ENCODE measurements at regions not wholly inside any gene's neighbourhood (a gene's known extent, or its start where the extent isn't known, plus 50 kb on each side); places are given as distances from the start of the nearest gene placed in this dataset.

DNA sequence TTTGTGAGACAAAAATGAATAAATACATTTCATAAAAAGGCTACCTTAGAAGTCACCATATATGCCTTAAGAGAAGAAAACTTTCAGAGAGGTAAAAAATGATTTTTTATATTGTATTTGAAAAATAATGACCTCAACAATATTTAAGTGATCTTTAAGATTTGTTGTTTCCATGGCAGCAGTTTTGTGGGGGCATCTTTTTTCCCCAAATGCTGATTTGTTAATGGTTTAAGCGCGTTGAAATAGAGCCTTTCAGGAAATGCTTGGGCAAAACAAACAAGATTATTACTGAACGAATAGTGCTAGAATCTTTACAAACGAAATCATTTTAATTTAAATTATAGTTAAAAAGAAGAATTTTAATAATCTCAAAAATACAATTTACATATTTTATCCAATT, 103.1 kb upstream of the MYO16 start:
- DNase-seq: no peak

- DNase-seq: no peak
Measured at GRCh38 chr13:108527844-108528243, 101.6 kb upstream of the MYO16 start.

DNA sequence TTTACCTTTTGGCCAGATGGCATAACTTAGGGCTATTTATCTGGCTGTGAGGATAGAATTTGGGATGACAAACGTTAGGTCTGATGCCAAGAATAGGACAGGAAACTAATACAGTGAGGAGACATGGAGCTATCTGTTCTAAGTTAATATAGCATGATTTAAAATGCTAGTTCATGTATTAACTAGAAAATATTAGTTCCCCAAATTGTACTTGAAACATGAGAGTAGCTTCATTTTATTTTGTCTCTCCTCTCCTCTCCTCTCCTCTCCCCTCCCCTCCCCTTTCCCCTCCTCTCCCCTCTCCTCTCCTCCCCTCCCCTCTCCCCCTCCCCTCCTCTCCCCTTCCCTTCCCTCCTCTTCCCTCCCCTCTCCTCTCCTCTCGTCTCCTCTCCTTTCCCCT, 101.1 kb upstream of the MYO16 start:
- DNase-seq: no peak

- DNase-seq: no peak
Measured at GRCh38 chr13:108533842-108534241, 95.6 kb upstream of the MYO16 start.

DNA sequence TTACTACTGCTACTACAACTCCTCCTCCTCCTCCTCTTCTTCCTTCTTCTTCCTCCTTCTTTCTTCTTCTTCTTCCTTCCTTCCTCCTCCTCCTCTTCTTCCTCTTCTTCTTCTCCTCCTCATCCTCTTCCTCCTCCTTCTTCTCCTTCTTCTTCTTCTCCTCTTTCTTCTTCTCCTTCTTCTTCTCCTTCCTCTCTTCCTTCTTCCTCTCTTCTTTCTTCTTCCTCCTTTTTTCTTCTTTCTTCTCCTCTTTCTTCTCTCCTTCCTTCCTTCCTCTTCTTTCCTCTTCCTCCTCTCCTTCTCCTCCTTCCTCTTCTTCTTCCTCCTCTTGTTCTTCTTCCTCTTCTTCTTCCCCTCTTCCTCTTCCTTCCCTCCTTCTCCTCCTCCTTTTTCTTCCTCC, 94.7 kb upstream of the MYO16 start:
- no peak for DNase-seq

- peak in 10 of 56 donors; percentile 1 to 31 (median 8) for DNase-seq
Measured at GRCh38 chr13:108549934-108550333, 79.5 kb upstream of the MYO16 start.

DNA sequence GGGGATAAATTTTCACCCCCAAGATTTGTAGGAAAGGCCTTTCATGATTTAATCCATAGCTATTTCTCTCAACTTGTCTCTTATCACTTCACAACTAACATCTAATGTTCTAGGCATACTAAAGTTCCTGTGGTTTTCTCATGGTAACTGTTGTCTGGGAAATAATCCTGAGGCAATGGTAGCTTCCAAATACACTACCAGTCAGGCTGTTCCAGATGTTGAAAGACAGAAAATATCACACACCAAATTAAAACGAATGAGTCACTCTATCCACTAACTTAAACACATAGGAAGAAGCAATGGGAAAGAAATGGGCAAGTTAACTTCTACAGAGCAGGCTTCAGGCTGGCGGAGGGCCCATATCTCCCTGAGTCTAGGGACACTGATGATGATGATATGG, 77.7 kb upstream of the MYO16 start:
- no peak for DNase-seq

- DNase-seq: no peak
Measured at GRCh38 chr13:108558489-108558888, 70.9 kb upstream of the MYO16 start.

GRCh38 chr13:108560093-108560492, 69.3 kb upstream of the MYO16 start:
- DNase-seq: peak in 12 of 56 donors; percentile 4 to 54 (median 10)

DNA sequence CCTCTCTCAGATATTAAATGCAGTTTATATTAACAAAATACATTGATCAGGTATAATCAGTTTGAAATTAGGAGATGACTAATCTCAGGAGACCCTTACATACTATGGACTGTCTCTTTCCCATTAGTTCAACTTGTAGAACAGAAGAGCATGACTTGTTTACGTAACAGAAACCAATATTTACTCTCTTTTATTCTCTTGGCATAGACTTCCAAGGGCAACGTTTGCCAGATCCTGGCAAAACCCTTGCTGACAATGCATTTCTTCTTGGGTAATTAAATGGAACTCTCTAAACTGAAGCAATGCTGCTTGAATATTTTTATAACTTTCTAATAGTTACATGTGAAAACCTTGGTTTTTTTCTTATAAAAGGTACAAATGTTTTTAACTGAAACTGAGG, 68.3 kb upstream of the MYO16 start:
- no peak for DNase-seq

DNA sequence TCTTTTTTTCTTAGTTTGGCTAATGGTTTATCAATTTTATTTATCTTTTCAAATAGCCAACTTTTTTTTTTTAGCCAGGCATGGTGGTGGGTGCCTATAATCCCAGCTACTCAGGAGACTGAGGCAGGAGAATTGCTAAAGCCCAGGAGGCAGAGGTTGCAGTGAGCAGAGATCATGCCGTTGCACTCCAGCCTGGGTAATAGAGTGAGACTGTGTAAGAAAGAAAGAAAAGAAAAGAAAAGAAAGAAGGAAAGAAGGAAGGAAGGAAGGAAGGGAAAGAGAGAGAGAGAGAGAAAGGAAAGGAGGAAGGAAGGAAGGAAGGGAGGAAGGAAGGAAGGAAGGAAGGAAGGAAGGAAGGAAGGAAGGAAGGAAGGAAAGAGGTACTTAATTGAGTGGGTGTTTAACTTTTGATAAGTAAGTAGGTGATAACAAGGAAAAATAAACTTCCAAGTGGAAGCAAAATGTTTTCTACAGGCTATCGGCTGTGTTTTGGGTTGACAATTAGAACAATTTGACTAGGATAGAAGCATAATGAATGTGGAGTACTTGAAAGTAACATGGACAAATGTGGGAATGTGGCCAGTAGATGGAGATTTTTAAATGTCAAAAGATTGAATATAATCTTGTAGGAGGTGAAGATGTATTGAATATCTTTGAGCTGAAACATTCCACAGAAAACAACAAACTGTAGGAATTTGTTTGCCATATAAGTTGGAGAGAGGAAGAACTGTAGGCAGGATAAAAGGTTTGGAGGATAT, 62.8 kb upstream of the MYO16 start:
- DNase-seq: no peak

DNA sequence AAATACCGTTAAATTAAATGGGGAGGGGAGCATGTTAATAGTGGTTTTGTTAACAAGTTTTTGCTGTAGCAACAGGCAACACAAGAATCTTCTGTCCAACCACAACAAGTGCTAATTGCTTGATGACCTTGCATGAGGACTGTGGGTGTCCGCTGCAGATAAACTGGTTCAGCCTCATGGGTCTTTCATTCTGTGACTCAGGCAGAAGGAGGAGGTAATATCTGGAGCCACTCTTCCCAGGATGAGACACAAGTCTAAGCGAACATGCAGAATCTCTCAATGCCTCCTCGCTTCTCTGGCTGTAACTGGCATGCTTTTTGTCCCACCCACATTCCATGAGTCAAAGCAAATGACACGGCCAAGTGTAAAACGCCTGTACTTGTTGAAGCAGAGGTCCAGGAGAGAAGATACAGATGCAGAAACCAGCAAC, 56.6 kb upstream of the MYO16 start:
- DNase-seq: no peak

GRCh38 chr13:108573455-108573854, 56.0 kb upstream of the MYO16 start:
- no peak for DNase-seq

- DNase-seq: no peak
Measured at GRCh38 chr13:108574856-108575255, 54.6 kb upstream of the MYO16 start.

DNA sequence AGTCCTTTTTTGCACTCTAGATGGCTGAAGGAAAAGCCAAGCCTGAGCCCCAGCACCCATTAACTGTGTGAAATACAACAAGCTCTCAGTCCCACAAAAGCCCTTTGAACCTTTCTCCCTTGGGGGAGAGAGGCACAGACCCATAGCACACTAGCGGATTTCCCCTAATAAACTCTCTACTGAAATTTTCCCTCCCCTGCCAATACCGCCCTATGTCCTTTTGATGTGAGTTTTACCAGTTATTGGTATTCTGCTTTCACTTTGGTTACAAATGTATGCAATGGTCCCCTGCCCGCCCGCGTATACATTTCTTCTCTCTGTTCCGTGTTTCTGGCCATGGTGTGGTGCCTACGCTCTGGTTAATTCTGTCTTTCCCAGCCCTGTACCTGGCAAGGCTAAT, 54.0 kb upstream of the MYO16 start:
- DNase-seq: no peak
